Activated CD4-positive, alpha-beta T cell treated with anti-CD3 and anti-CD28 coated beads, Interleukin-2, amount 10 ng/mL, durations not matched to agents 7 days and 5 days (primary cell): ENCODE measurements at regions not wholly inside any gene's neighbourhood (a gene's known extent, or its start where the extent isn't known, plus 50 kb on each side); places are given as distances from the start of the nearest gene placed in this dataset.

Experiments
- CTCF ChIA-PET: fragments of 350-600 bp; sonication (Branson Sonifier 250); formaldehyde crosslinking; loops from one replicate; lab custom pipeline; 2021; ENCODE audit warnings: antibody characterized with exemption; lab: Charles Lee
- POLR2A ChIA-PET: fragments of 350-600 bp; sonication (Branson Sonifier 250); formaldehyde crosslinking; loops from one replicate; lab custom pipeline; 2021; ENCODE audit warnings: antibody characterized with exemption; lab: Charles Lee
- DNase-seq: peaks from one replicate; pipeline ENCODE4 v3.0.0-alpha.2; 2020
- H3K27ac Mint-ChIP-seq: one replicate; pipeline ENCODE4 v1.8.0; 2021; ENCODE audit warnings: mild to moderate bottlenecking, moderate library complexity, mixed read lengths
- H3K27me3 Mint-ChIP-seq: one replicate; pipeline ENCODE4 v1.8.0; 2021; ENCODE audit warnings: mixed read lengths
- H3K36me3 Mint-ChIP-seq: one replicate; pipeline ENCODE4 v1.8.0; 2021; ENCODE audit warnings: low read depth, mixed read lengths
- H3K4me1 Mint-ChIP-seq: one replicate; pipeline ENCODE4 v1.8.0; 2021; ENCODE audit warnings: mixed read lengths
- H3K4me3 Mint-ChIP-seq: one replicate; pipeline ENCODE4 v1.8.0; 2021; ENCODE audit warnings: mild to moderate bottlenecking, moderate library complexity, mixed read lengths
- H3K9me3 Mint-ChIP-seq: one replicate; pipeline ENCODE4 v1.8.0; 2021; ENCODE audit warnings: mixed read lengths

DNA sequence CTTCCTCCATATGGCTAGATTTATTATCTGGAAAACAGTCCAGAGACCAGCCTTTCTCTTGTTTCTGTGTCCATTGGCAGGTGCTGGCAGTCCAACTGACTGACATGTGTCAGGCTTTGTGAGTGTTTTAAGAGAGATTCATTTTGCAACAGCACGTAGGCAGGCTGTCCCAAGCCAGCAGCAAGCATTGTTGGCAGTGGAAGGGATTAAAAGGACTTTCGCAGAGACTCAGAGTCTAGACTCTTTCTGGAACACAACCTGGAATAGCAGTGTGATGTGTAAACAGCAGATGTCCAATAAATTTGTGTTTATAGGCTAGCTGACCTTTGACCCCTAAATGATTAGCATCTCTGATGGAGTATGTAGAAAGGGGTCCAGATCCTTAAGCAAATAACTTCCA lies 222.2 kb upstream of the SERP2 start:
- DNase-seq: no peak
- no peaks in the 10 kb centered on the region for H3K27me3 Mint-ChIP-seq
- no peaks in the 10 kb centered on the region for H3K36me3 Mint-ChIP-seq
- H3K27ac Mint-ChIP-seq: no peak overlapping the region
- H3K9me3 Mint-ChIP-seq: no peaks in the 10 kb centered on the region
- no peaks in the 10 kb centered on the region for H3K4me1 Mint-ChIP-seq
- no peak overlapping the region for H3K4me3 Mint-ChIP-seq
- POLR2A ChIA-PET: no interaction called here
- CTCF ChIA-PET: no interaction called here

DNA sequence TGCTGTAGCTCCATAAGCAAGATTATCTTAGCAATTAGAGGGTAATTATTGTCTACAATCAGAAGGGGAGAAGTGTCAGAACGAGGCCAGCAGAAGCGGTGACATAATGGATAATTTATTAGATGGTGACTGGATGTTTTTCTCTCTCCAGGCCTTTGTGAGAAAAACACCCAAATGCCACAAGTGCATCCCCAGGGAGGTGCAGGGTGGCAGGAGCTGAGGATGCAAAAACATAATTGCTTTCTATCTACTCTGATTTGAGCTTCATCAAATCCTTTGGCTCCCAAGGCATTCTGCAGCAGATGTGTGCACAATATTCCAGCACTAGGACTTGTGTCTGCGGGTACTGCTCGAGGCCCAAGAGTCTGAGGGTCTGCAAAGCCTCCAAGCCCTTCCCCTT lies 220.1 kb upstream of the SERP2 start:
- H3K4me1 Mint-ChIP-seq: no peaks in the 10 kb centered on the region
- no peaks in the 10 kb centered on the region for H3K36me3 Mint-ChIP-seq
- DNase-seq: no peak
- H3K9me3 Mint-ChIP-seq: no peaks in the 10 kb centered on the region
- H3K27ac Mint-ChIP-seq: no peak overlapping the region
- H3K27me3 Mint-ChIP-seq: no peaks in the 10 kb centered on the region
- ChIA-PET CTCF (interaction anchor here (1.7 kb wide), 1 partner anchor 9 kb away, joined by 5 read pairs; no protein-coding TSS in a partner anchor), POLR2A (no interaction called here)
- H3K4me3 Mint-ChIP-seq: no peak overlapping the region

DNA sequence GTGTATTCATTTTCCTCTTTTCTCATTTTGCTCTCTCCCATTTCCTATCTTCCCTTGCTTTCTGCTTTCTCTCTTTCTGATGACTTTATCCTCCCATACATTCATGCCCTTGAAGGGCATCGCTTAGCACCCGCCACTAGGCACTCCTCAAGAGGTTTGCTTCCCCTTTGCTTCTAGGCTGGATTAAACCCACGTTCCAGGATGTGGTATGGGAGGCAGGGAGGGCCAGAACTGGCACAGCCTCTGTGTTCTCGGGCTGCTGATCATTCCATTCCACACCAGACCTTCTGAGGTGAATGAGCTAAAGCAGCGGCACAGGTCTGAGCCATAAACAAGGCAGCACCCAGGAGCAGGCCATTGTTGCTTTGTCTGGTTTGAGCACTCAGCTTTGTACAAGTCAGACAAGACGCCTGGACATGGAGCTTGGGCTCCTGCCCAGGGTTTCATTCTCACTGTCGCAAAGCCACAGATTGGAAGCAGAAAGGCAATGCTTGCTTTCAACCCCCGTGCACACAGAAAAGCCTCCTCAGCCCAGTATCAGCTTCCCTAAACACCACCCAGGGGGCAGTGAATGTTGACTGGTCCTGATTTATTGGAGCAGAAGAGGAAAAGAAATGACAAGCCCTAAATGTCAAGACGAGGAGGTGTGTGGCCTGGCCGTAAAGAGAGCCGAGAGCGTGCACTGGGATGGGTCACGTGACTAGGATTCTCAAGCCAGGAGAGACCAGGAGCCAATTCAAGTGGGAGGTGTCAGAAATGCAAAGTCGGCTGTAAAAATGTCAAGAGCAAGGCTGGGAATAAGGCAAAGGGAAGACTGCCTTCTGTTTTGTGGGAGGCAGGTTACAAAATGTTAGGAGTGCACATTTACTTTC lies 218.0 kb upstream of the SERP2 start:
- no peaks in the 10 kb centered on the region for H3K27me3 Mint-ChIP-seq
- no peaks in the 10 kb centered on the region for H3K9me3 Mint-ChIP-seq
- CTCF ChIA-PET: interaction anchor here (0.7 to 1.3 kb wide), 4 partner anchors 10 to 85 kb away, joined by 3 to 4 read pairs (median 3); no protein-coding TSS in a partner anchor
- no peak overlapping the region for H3K4me3 Mint-ChIP-seq
- DNase-seq: no peak
- no peaks in the 10 kb centered on the region for H3K36me3 Mint-ChIP-seq
- POLR2A ChIA-PET: no interaction called here
- no peaks in the 10 kb centered on the region for H3K4me1 Mint-ChIP-seq
- H3K27ac Mint-ChIP-seq: no peak overlapping the region

DNA sequence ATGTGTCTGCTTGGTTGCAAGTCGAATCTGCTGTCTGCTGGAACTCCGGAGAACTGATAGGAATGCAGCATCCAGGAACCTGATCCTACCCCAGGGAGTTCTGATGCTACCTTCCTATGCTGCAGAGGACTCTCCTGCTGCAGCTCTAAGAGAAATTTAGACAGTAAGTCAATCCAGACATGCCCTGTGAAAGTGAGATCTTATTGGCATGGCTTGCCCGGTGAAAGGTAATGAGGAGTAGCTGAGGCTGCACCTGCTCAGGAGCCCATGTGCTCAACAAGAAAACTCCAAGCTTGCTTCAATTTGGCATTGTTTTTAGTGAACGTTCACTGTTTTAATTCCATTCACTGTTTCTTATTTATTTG lies 217.3 kb upstream of the SERP2 start:
- no peak for DNase-seq
- H3K9me3 Mint-ChIP-seq: no peaks in the 10 kb centered on the region
- ChIA-PET CTCF (interaction anchor here (1.3 kb wide), 1 partner anchor 12 kb away, joined by 4 read pairs; no protein-coding TSS in a partner anchor), POLR2A (no interaction called here)
- no peaks in the 10 kb centered on the region for H3K36me3 Mint-ChIP-seq
- no peak overlapping the region for H3K4me3 Mint-ChIP-seq
- no peak overlapping the region for H3K27ac Mint-ChIP-seq
- H3K4me1 Mint-ChIP-seq: no peaks in the 10 kb centered on the region
- no peaks in the 10 kb centered on the region for H3K27me3 Mint-ChIP-seq

DNA sequence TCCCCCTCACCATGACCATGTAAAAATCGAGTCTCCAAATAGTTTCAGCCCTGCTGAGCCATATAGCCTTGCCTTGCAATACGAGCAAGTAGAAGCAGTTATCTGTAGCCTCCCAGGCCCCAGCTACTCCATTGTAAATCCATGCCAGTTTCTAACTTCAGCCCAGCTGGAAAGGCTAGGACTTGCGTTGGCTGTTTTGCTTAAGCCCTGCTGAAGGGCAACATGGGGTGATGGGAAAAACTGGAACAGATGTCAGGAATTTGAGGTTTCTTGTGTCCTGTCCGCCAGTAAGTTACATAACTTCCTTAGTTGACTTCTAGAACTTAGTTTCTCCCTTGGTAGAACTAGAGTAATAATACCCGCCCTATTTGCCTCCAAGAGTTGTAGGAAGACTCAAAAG lies 216.0 kb upstream of the SERP2 start:
- POLR2A ChIA-PET: no interaction called here
- no peak overlapping the region for H3K4me3 Mint-ChIP-seq
- H3K4me1 Mint-ChIP-seq: no peaks in the 10 kb centered on the region
- CTCF ChIA-PET: no interaction called here
- no peak for DNase-seq
- no peaks in the 10 kb centered on the region for H3K9me3 Mint-ChIP-seq
- H3K27ac Mint-ChIP-seq: no peak overlapping the region
- H3K27me3 Mint-ChIP-seq: no peaks in the 10 kb centered on the region
- H3K36me3 Mint-ChIP-seq: no peaks in the 10 kb centered on the region

DNA sequence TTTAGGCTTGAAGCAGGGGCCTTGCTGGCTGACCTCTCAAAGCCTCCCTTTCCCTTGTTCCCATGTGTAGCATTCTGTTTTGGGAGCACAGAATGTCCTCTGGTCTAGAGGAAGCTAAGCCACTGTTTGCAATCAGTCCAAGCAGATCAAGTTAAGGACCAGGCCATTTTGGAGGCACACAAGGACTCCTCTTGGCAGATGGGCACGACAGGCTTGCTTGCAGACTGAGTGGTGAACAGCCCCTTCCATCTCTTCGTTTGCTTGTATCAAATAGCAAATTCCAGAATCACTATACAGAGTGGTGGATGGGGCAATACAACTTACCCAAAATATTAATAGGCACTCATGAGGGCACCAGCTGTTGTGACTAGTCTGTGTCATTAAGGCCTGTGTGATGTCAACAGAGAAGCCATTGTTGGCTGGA lies 215.5 kb upstream of the SERP2 start:
- no peaks in the 10 kb centered on the region for H3K9me3 Mint-ChIP-seq
- H3K27me3 Mint-ChIP-seq: no peaks in the 10 kb centered on the region
- no peaks in the 10 kb centered on the region for H3K36me3 Mint-ChIP-seq
- no peak for DNase-seq
- ChIA-PET POLR2A (no interaction called here), CTCF (interaction anchor here (1.1 kb wide), 1 partner anchor 14 kb away, joined by 3 read pairs; no protein-coding TSS in a partner anchor)
- no peak overlapping the region for H3K4me3 Mint-ChIP-seq
- H3K27ac Mint-ChIP-seq: no peak overlapping the region
- no peaks in the 10 kb centered on the region for H3K4me1 Mint-ChIP-seq

DNA sequence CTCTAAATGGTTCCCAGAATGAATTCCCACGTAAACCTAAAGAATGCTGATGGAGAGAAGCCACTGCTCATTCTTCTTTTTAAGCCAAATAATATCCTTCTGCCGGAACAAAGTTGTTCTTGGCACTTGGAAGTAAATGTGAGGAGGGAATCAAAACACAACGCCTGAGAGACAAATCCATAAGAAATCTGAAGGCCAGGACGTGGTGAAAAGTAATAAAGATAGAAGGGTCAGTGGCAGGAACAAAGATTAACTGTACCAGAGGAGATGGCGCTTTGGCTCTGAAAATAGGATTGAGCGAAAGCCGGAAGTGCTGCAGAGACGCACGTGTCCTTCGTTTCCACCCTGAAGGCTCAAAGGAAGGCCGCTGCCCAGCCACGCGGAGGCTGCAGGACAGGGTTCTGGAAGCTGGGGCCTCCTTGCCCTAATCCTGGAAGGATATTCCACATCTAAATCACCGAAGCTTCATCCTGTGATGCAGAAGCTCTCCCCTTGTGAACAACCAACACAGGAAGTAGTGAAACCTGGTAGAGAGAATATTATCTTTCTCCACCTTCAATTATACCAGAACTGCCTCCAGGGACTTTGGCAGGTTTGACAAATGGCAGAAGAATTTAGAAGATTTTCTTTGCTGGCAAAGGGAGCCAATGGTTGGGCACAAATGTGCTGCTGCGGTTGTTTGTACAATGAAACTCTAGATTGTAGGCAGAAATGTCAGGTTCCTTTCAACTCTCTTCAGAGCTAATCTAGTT lies 214.6 kb upstream of the SERP2 start:
- no peak overlapping the region for H3K4me3 Mint-ChIP-seq
- H3K27me3 Mint-ChIP-seq: no peaks in the 10 kb centered on the region
- CTCF ChIA-PET: interaction anchor here (1.1 kb wide), 1 partner anchor 15 kb away, joined by 3 read pairs; no protein-coding TSS in a partner anchor
- DNase-seq: no peak
- POLR2A ChIA-PET: no interaction called here
- no peaks in the 10 kb centered on the region for H3K36me3 Mint-ChIP-seq
- no peaks in the 10 kb centered on the region for H3K9me3 Mint-ChIP-seq
- no peaks in the 10 kb centered on the region for H3K4me1 Mint-ChIP-seq
- H3K27ac Mint-ChIP-seq: no peak overlapping the region

DNA sequence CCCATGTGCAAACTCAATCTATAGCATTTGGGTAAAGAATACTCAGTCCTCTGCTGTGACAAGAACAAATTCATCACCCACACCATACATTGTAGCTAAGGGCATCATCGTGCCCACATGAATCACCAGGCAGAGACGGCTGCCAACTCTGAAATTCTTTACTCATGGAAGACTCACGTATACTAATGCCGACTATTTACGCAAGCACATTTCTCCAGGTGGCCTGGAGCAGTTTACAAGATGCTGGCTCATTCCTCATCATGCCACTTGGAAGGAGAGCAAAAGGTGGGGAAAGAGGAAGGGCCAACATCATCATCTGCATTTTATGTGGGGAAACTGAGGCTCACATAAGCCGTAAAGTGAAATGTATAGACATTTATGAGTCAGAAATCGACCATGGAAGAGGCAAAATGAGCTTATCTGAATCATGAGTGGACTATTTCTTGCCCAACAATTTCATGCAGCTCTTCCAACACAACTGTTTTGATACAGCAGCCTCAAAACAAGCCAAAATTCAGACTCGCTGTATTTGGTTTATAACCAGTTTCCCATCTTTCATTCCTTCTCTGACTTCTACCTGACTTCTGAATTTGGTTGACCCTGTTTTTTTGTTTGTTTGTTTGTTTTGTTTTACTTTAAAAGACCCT lies 213.9 kb upstream of the SERP2 start:
- no peaks in the 10 kb centered on the region for H3K4me1 Mint-ChIP-seq
- no peaks in the 10 kb centered on the region for H3K36me3 Mint-ChIP-seq
- H3K27ac Mint-ChIP-seq: no peak overlapping the region
- ChIA-PET CTCF (no interaction called here), POLR2A (no interaction called here)
- no peak overlapping the region for H3K4me3 Mint-ChIP-seq
- DNase-seq: no peak
- no peaks in the 10 kb centered on the region for H3K27me3 Mint-ChIP-seq
- no peaks in the 10 kb centered on the region for H3K9me3 Mint-ChIP-seq

DNA sequence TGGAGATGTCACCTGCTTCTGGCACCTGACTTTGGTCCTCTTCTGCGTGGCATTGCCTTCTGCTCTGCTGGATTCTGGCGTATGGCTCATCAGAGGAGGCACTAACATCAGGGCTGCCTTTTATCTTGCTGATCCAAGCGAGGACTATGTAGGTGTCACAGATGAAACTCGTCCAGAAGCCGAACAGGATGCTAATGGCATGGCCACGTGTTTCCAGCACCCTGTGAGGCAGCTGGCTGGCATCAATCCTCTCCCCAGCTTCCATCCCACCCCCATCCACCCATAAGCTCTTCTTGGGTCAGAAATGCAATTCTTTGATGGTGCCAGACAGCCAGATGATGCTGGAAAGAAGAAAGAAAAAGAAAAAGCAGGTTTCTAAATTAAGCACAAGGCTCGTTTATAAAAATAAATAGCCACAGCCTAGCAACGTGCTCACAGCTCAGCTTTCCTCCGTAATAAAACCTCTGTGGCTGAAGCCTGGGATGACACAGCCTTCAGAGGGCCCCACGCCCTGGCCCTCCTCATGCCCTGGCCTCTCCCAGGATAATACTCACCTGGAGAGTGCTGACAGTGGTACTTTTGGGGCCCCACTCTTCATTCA lies 212.9 kb upstream of the SERP2 start:
- CTCF ChIA-PET: interaction anchor here (1.6 kb wide), 1 partner anchor 8 kb away, joined by 4 read pairs; no protein-coding TSS in a partner anchor
- Mint-ChIP-seq H3K27me3 (no peaks in the 10 kb centered on the region), H3K9me3 (no peaks in the 10 kb centered on the region)

DNA sequence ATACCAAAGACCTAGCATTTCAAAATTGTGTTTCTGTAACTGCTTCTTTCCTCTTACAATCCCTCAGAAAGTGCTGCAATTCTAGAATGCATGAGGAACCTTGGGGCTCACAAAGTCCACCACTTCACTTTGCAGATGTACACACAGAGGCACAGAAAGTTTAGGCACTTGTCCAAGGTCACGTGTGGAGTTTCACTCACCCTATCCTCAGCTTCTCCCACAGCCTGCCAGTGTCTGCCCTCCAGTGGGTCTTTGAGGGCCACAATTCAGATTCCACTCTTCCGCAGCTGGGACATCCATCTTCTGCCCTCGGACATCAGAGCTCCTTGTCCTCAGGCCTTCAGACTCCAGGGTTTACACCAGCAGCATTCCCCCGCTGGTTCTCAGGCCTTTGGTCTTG lies 210.5 kb upstream of the SERP2 start:
- ChIA-PET CTCF (no interaction called here), POLR2A (no interaction called here)
- no peak overlapping the region for H3K27ac Mint-ChIP-seq

More for the DNA sequence above, 212.9 kb upstream of the SERP2 start:
- H3K4me1 Mint-ChIP-seq: no peaks in the 10 kb centered on the region
- no peak overlapping the region for H3K4me3 Mint-ChIP-seq
- no peaks in the 10 kb centered on the region for H3K36me3 Mint-ChIP-seq
- POLR2A ChIA-PET: no interaction called here
- no peak for DNase-seq
- no peak overlapping the region for H3K27ac Mint-ChIP-seq

DNA sequence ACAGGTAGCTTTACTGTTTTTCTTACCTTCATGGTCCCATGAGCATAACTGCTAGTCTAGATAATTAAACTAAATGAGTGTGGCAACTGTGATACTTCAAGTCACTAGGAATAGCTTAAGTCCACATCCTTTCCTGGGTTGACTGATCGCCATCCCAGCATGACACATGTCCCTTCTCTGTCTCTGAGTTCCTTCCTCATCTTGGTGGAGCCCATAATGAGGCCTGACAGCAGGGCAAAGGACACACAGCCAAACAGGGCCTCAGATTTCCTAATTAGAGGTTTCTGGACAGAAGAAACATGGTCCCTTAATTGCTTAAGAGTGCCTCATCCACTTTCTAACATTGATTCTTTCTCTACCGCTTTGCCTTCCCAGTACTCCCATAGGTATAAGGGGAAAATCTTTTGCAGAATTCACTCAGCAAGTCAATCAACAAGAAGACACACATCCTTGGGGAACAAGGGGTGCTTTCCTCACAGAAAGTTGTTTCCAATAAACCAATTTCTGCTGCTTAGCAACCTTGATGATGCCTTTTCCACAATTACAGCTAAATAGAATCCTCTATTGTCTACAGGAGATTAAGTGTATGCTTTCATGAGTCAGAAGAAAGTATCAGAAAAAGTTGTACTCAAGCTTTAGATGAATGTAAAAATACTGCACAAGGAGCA lies 208.3 kb upstream of the SERP2 start:
- no peaks in the 10 kb centered on the region for H3K4me1 Mint-ChIP-seq
- peaks cover 6% of the 10 kb centered on the region for H3K27me3 Mint-ChIP-seq
- no peaks in the 10 kb centered on the region for H3K36me3 Mint-ChIP-seq
- POLR2A ChIA-PET: no interaction called here
- CTCF ChIA-PET: interaction anchor here (1.2 kb wide), 1 partner anchor 10 kb away, joined by 3 read pairs; no protein-coding TSS in a partner anchor
- no peak for DNase-seq
- no peaks in the 10 kb centered on the region for H3K9me3 Mint-ChIP-seq
- H3K27ac Mint-ChIP-seq: no peak overlapping the region
- no peak overlapping the region for H3K4me3 Mint-ChIP-seq

More for the DNA sequence above, 210.5 kb upstream of the SERP2 start:
- no peak for DNase-seq
- H3K4me3 Mint-ChIP-seq: no peak overlapping the region
- H3K9me3 Mint-ChIP-seq: no peaks in the 10 kb centered on the region
- H3K36me3 Mint-ChIP-seq: no peaks in the 10 kb centered on the region
- peaks cover 2% of the 10 kb centered on the region for H3K27me3 Mint-ChIP-seq
- no peaks in the 10 kb centered on the region for H3K4me1 Mint-ChIP-seq

DNA sequence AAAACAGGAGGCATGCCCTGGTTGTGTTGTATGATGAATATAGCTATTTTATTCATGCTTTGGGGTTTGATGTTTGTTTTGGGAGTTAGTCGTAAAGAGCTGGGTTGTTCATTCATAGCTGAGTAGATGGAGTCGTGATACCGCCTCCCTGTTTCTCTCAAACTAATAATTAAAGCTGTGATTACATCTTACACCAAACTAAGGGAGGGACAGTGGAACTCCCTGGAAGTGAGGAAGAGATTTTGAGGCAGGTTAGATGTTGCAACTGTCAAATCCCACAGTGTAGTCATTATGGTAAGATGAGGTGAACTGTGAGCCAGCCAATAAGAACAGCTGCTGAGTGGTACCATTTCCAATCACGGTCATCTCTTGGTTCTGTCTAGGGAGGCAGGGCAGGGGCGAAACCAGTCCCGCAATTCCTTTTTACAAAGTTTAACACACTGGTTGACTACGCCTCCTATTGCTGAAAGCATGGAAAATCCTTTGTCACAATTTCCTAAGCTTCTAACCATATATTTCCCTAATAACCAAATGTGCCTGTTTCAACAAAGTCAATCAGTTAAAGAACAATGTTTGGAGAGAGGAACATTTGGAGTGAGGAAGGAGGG lies 207.6 kb upstream of the SERP2 start:
- Mint-ChIP-seq H3K27me3 (peaks cover 6% of the 10 kb centered on the region), H3K36me3 (no peaks in the 10 kb centered on the region), H3K9me3 (no peaks in the 10 kb centered on the region), H3K4me1 (no peaks in the 10 kb centered on the region), H3K27ac (no peak overlapping the region), H3K4me3 (no peak overlapping the region)
- DNase-seq: no peak
- POLR2A ChIA-PET: no interaction called here
- CTCF ChIA-PET: interaction anchor here (1.2 kb wide), 1 partner anchor 11 kb away, joined by 3 read pairs; no protein-coding TSS in a partner anchor
